ENCODE measurements at regions not wholly inside any gene's neighbourhood (a gene's known extent, or its start where the extent isn't known, plus 50 kb on each side); places are given as distances from the start of the nearest gene placed in this dataset.

DNA sequence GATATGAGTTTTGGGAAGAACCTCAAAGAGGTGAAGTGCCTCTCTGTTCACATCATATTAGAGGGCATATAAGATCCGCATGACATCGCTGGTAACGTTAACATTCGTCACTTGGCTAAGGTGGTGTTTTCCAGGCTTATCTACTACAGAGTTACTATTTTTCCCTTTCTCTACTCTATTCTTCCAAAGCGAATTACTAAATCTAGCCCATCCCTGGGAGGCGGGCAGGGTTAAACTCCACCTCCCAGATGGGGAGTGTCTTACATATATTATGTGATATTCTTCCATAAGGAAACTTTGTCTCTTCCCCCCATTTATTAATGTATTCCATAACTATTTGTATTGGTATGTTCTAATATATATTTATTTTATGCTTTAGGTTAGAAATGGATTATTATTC is 293.9 kb downstream of the CYRIA start:
- H3K27ac ChIP-seq, result no peak overlapping the region
- TF ChIP-seq, protein P1, sequence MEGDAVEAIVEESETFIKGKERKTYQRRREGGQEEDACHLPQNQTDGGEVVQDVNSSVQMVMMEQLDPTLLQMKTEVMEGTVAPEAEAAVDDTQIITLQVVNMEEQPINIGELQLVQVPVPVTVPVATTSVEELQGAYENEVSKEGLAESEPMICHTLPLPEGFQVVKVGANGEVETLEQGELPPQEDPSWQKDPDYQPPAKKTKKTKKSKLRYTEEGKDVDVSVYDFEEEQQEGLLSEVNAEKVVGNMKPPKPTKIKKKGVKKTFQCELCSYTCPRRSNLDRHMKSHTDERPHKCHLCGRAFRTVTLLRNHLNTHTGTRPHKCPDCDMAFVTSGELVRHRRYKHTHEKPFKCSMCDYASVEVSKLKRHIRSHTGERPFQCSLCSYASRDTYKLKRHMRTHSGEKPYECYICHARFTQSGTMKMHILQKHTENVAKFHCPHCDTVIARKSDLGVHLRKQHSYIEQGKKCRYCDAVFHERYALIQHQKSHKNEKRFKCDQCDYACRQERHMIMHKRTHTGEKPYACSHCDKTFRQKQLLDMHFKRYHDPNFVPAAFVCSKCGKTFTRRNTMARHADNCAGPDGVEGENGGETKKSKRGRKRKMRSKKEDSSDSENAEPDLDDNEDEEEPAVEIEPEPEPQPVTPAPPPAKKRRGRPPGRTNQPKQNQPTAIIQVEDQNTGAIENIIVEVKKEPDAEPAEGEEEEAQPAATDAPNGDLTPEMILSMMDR (IDR thresholded peaks at IDR 0.05), result no peak
- H3K9me3 ChIP-seq (ENCODE audit: control insufficient read depth, low read length), result no peaks in the 10 kb centered on the region
- H3K4me3 ChIP-seq (ENCODE audit: low read depth, low read length), result no peak overlapping the region
- no peak overlapping the region for H2AFZ ChIP-seq
- H3K9ac ChIP-seq, result no peak overlapping the region
- no peak overlapping the region for H3K4me2 ChIP-seq (ENCODE audit: low read length)
- H3K27me3 ChIP-seq (ENCODE audit: control insufficient read depth, insufficient read depth, low read length), result no peaks in the 10 kb centered on the region
- H3K4me1 ChIP-seq, result no peaks in the 10 kb centered on the region
- H3K79me2 ChIP-seq, result no peaks in the 10 kb centered on the region
- H3K36me3 ChIP-seq (ENCODE audit: control insufficient read depth, insufficient read depth, low read length), result no peaks in the 10 kb centered on the region

DNA sequence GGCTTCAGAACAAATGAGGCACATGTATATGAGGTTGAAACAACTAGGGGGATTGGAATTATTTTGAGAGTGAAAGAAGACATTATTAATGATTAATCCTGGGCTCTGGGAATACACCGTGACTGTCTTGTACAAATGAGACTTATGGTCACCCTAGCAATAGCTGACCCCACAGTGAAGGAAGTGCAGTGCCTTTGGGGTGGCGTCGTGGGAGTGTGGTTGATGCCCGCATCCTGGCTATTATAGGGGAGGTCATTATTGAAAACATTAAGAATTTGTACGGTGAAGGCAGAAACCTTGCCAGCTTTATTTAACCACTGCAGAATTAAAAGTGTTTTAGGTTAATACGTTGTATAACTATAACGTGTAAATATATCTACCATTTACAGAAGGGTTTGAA is 296.7 kb downstream of the CYRIA start:
- no peaks in the 10 kb centered on the region for H3K79me2 ChIP-seq
- no peaks in the 10 kb centered on the region for H3K27me3 ChIP-seq (ENCODE audit: control insufficient read depth, insufficient read depth, low read length)
- no peaks in the 10 kb centered on the region for H3K9me3 ChIP-seq (ENCODE audit: control insufficient read depth, low read length)
- H3K4me2 ChIP-seq (ENCODE audit: low read length), result no peak overlapping the region
- no peaks in the 10 kb centered on the region for H3K4me1 ChIP-seq
- no peak overlapping the region for H2AFZ ChIP-seq
- no peaks in the 10 kb centered on the region for H3K36me3 ChIP-seq (ENCODE audit: control insufficient read depth, insufficient read depth, low read length)
- no peak overlapping the region for H3K9ac ChIP-seq
- H3K27ac ChIP-seq, result no peak overlapping the region
- H3K4me3 ChIP-seq (ENCODE audit: low read depth, low read length), result no peak overlapping the region
- TF ChIP-seq, protein P1 (IDR thresholded peaks at IDR 0.05), result no peak

DNA sequence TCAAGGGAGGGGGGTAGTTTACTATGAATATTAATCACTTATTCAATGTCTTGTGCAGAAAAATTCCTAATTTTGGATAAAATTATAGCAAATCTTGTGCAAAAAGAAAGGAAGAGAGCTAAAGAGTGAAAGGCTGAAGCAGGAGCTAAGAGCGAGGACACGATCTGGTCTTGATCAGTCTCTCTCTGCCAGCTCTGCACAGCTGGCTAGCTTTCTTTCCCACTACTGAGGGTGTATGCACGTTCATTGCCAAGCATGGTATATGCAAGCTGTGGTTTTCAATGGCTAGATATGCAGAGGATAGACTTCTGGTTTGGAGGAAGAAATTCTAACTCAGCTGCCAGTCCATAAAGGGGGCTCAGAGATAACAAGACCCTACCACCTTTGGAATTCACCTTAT is 297.3 kb downstream of the CYRIA start:
- no peak overlapping the region for H3K4me2 ChIP-seq (ENCODE audit: low read length)
- H3K36me3 ChIP-seq (ENCODE audit: control insufficient read depth, insufficient read depth, low read length), result no peaks in the 10 kb centered on the region
- no peak overlapping the region for H2AFZ ChIP-seq
- H3K27ac ChIP-seq, result no peak overlapping the region
- no peak overlapping the region for H3K4me3 ChIP-seq (ENCODE audit: low read depth, low read length)
- no peaks in the 10 kb centered on the region for H3K9me3 ChIP-seq (ENCODE audit: control insufficient read depth, low read length)
- H3K27me3 ChIP-seq (ENCODE audit: control insufficient read depth, insufficient read depth, low read length), result no peaks in the 10 kb centered on the region
- TF ChIP-seq, protein P1 (IDR thresholded peaks at IDR 0.05), result no peak
- H3K9ac ChIP-seq, result no peak overlapping the region
- no peaks in the 10 kb centered on the region for H3K79me2 ChIP-seq
- H3K4me1 ChIP-seq, result no peaks in the 10 kb centered on the region

DNA sequence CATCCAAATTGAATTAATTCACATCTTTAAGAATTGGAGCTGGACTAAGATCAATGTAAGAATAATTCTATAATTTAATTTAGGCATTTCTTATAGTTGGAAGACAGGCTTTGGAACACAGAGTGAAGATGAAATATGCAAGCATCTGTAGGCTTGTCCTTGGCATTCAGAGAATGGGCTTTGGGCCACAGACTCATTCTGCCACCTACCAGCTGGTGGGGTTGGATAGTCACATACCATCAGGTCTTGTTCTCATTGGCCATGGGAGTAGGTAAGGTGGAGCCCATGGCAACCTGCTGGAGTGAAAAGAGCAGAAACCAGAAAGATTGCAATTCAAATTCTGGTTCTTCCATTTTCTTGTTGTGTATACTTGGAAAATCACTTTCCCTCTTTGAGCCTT is 300.3 kb downstream of the CYRIA start:
- no peak overlapping the region for H3K27ac ChIP-seq
- H3K4me2 ChIP-seq (ENCODE audit: low read length), result no peak overlapping the region
- no peaks in the 10 kb centered on the region for H3K4me1 ChIP-seq
- no peak overlapping the region for H2AFZ ChIP-seq
- H3K4me3 ChIP-seq (ENCODE audit: low read depth, low read length), result no peak overlapping the region
- no peaks in the 10 kb centered on the region for H3K36me3 ChIP-seq (ENCODE audit: control insufficient read depth, insufficient read depth, low read length)
- TF ChIP-seq, protein P1 (IDR thresholded peaks at IDR 0.05), result no peak
- no peaks in the 10 kb centered on the region for H3K9me3 ChIP-seq (ENCODE audit: control insufficient read depth, low read length)
- no peak overlapping the region for H3K9ac ChIP-seq
- H3K79me2 ChIP-seq, result no peaks in the 10 kb centered on the region
- no peaks in the 10 kb centered on the region for H3K27me3 ChIP-seq (ENCODE audit: control insufficient read depth, insufficient read depth, low read length)

DNA sequence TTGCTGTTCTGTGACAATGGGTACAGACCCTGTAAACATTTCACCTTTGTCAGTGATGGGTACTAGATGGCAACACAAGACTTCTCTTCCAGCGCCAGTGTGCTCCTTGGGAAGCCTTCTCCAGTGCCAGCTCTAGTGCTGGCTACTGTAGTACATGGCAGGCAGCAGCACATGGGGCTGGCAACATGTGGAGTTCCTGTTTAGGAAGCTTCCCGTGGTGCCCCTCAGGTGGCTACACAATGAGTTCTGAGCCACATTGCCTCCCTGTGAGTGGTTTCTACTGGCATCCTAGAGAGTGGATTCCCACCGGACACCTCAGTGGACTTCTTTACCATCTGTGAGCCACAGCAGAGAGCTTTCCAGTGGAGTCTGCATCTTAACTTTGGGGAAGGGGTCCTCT is 302.1 kb downstream of the CYRIA start:
- no peak overlapping the region for H3K4me3 ChIP-seq (ENCODE audit: low read depth, low read length)
- no peaks in the 10 kb centered on the region for H3K36me3 ChIP-seq (ENCODE audit: control insufficient read depth, insufficient read depth, low read length)
- H3K4me2 ChIP-seq (ENCODE audit: low read length), result no peak overlapping the region
- H3K27ac ChIP-seq, result no peak overlapping the region
- TF ChIP-seq, protein P1 (IDR thresholded peaks at IDR 0.05), result no peak
- no peaks in the 10 kb centered on the region for H3K9me3 ChIP-seq (ENCODE audit: control insufficient read depth, low read length)
- H2AFZ ChIP-seq, result no peak overlapping the region
- no peaks in the 10 kb centered on the region for H3K79me2 ChIP-seq
- no peaks in the 10 kb centered on the region for H3K27me3 ChIP-seq (ENCODE audit: control insufficient read depth, insufficient read depth, low read length)
- H3K9ac ChIP-seq, result no peak overlapping the region
- H3K4me1 ChIP-seq, result no peaks in the 10 kb centered on the region
